ENCODE measurements at regions not wholly inside any gene's neighbourhood (a gene's known extent, or its start where the extent isn't known, plus 50 kb on each side); places are given as distances from the start of the nearest gene placed in this dataset.

DNA sequence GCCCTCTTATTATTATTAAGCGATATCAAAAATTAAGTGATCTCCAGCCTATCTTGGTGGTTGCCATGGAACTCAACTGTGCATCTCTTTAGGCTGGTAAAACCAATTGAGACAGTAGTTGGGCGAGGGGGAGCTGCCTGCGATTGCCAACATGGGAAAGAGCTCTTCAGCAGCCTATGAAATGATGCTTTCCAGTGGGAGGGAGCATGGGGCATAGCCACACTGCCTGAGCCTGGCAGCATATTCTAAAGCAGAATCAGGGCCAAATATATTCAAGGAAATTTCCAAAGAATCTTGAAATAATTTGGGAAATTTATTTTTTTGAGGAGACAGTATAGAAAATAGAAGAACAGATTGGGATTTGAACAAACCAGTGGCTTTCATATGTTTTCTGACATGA lies 126.9 kb upstream of the DNAH14 start:
- no peaks in the 10 kb centered on the region for H3K36me3 Mint-ChIP-seq (ENCODE audit: low read depth)
- no peaks in the 10 kb centered on the region for H3K27me3 Mint-ChIP-seq (ENCODE audit: low read depth)
- H3K4me3 Mint-ChIP-seq, result no peak overlapping the region
- H3K4me1 Mint-ChIP-seq, result no peaks in the 10 kb centered on the region
- no peak overlapping the region for H3K27ac Mint-ChIP-seq (ENCODE audit: unreplicated experiment)
- DNase-seq (ENCODE audit: low read depth, low spot score), result no peak
- peaks cover 4% of the 10 kb centered on the region for H3K9me3 Mint-ChIP-seq
- TF ChIP-seq CTCF (conservative IDR thresholded peaks at IDR 0.05), result no peak

DNA sequence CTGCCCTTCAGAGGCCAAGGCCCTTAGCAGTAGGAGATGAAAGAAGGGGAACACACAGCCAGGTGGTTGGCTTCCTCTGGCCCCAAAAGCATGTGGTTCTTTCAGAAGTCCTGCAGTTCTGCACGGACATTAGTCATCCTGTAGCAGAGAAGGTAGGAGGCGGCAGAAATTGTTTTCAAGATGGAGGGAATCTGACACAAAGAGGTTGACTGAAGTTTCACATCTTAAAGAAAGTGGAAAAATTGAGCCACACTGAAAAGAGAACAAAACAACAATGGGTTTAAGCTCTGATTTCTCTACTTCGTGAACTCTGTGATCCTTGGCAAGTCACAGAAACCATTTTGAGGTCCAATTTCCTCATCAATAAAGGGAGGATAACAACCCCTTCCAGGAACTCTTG lies 125.3 kb upstream of the DNAH14 start:
- DNase-seq (ENCODE audit: low read depth, low spot score), result no peak
- H3K4me1 Mint-ChIP-seq, result no peaks in the 10 kb centered on the region
- H3K36me3 Mint-ChIP-seq (ENCODE audit: low read depth), result no peaks in the 10 kb centered on the region
- peaks cover 2% of the 10 kb centered on the region for H3K9me3 Mint-ChIP-seq
- H3K27ac Mint-ChIP-seq (ENCODE audit: unreplicated experiment), result no peak overlapping the region
- no peak for TF ChIP-seq CTCF (conservative IDR thresholded peaks at IDR 0.05)
- H3K4me3 Mint-ChIP-seq, result no peak overlapping the region
- H3K27me3 Mint-ChIP-seq (ENCODE audit: low read depth), result no peaks in the 10 kb centered on the region

DNA sequence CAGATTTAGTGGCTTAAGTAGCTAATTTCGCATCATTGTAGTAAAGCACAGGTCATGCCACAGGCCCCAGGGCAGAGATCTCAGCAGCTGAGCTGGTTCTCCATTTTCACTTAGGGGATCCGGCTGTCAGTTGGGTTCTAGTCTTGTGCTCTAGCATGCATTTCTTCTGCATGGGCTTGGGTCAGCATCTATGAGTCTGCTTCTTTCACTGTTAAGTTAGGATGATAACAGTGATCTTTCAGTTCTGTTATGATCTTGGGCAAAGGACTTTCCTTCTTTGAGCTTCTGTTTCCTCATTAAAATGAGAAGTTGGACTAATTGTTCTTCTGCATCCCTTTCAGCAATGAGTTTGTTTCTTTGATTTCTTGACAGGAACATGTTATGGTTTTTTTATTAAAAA lies 123.6 kb upstream of the DNAH14 start:
- Mint-ChIP-seq H3K36me3 (ENCODE audit: low read depth) (no peaks in the 10 kb centered on the region), H3K4me1 (no peaks in the 10 kb centered on the region), H3K27ac (ENCODE audit: unreplicated experiment) (no peak overlapping the region), H3K9me3 (peaks cover 6% of the 10 kb centered on the region), H3K4me3 (no peak overlapping the region), H3K27me3 (ENCODE audit: low read depth) (no peaks in the 10 kb centered on the region)
- no peak for TF ChIP-seq CTCF (conservative IDR thresholded peaks at IDR 0.05)
- no peak for DNase-seq (ENCODE audit: low read depth, low spot score)

- DNase-seq (ENCODE audit: low read depth, low spot score), result no peak
- Mint-ChIP-seq H3K27ac (ENCODE audit: unreplicated experiment) (no peak overlapping the region), H3K4me3 (no peak overlapping the region), H3K27me3 (ENCODE audit: low read depth) (no peaks in the 10 kb centered on the region), H3K4me1 (no peaks in the 10 kb centered on the region), H3K9me3 (peaks cover 7% of the 10 kb centered on the region), H3K36me3 (ENCODE audit: low read depth) (no peaks in the 10 kb centered on the region)
- TF ChIP-seq CTCF (conservative IDR thresholded peaks at IDR 0.05), result no peak
These were observed 120.3 kb upstream of the DNAH14 start for GRCh38 chr1:224809137-224809536.

- Mint-ChIP-seq H3K27me3 (ENCODE audit: low read depth) (no peaks in the 10 kb centered on the region), H3K4me1 (no peaks in the 10 kb centered on the region), H3K36me3 (ENCODE audit: low read depth) (no peaks in the 10 kb centered on the region), H3K4me3 (no peak overlapping the region), H3K9me3 (peaks cover 7% of the 10 kb centered on the region), H3K27ac (ENCODE audit: unreplicated experiment) (no peak overlapping the region)
- DNase-seq (ENCODE audit: low read depth, low spot score), result no peak
- no peak for TF ChIP-seq CTCF (conservative IDR thresholded peaks at IDR 0.05)
These were observed 119.9 kb upstream of the DNAH14 start for GRCh38 chr1:224809613-224810012.

- Mint-ChIP-seq H3K27me3 (ENCODE audit: low read depth) (no peaks in the 10 kb centered on the region), H3K4me3 (no peak overlapping the region), H3K27ac (ENCODE audit: unreplicated experiment) (no peak overlapping the region), H3K36me3 (ENCODE audit: low read depth) (no peaks in the 10 kb centered on the region), H3K9me3 (peaks cover 6% of the 10 kb centered on the region), H3K4me1 (no peaks in the 10 kb centered on the region)
- TF ChIP-seq CTCF (conservative IDR thresholded peaks at IDR 0.05), result no peak
- no peak for DNase-seq (ENCODE audit: low read depth, low spot score)
These were observed 117.9 kb upstream of the DNAH14 start for GRCh38 chr1:224811564-224811963.
